Stimulated activated CD8-positive, alpha-beta memory T cell treated with anti-CD3 and anti-CD28 coated beads, Interleukin-15, amount 100 ng/mL, for 4 hours (primary cell): ENCODE measurements at regions not wholly inside any gene's neighbourhood (a gene's known extent, or its start where the extent isn't known, plus 50 kb on each side); places are given as distances from the start of the nearest gene placed in this dataset.
"Not testable (repeated sequence)": the region's sequence is repeated elsewhere in the genome, so short reads cannot be mapped to it uniquely, and the experiment has no call there.

Experiments used
- DNase-seq, 2 donors: peaks; one replicate each; pipeline ENCODE4 v3.0.0-alpha.2; 2020; ENCODE audit warnings: low read depth in 2 of 2

GRCh38 chr22:47919001-47919441 is 1156.6 kb downstream of the TBC1D22A start:
- DNase-seq = no peak

- peak in 1 of 2 donors; percentile 4 for DNase-seq
Observed at GRCh38 chr22:47918276-47918921, 1155.9 kb downstream of the TBC1D22A start.

GRCh38 chr22:47914481-47915097 is 1152.1 kb downstream of the TBC1D22A start:
- no peak for DNase-seq

GRCh38 chr22:47902646-47903180 is 1140.3 kb downstream of the TBC1D22A start:
- DNase-seq = no peak

- DNase-seq = no peak
Observed at GRCh38 chr22:47901911-47902310, 1139.5 kb downstream of the TBC1D22A start.

- DNase-seq = no peak
Observed at GRCh38 chr22:47899894-47900293, 1137.4 kb downstream of the TBC1D22A start.

- DNase-seq = no peak
Observed at GRCh38 chr22:47898946-47899345, 1136.5 kb downstream of the TBC1D22A start.

GRCh38 chr22:47891609-47892008 is 1129.2 kb downstream of the TBC1D22A start:
- no peak for DNase-seq

GRCh38 chr22:47888817-47889216 is 1126.4 kb downstream of the TBC1D22A start:
- DNase-seq = no peak

- DNase-seq = no peak
Observed at GRCh38 chr22:47884775-47885174, 1122.3 kb downstream of the TBC1D22A start.

- no peak for DNase-seq
Observed at GRCh38 chr22:47884200-47884599, 1121.8 kb downstream of the TBC1D22A start.

- no peak for DNase-seq
Observed at GRCh38 chr22:47883757-47884156, 1121.3 kb downstream of the TBC1D22A start.

GRCh38 chr22:47879346-47879745 is 1116.9 kb downstream of the TBC1D22A start:
- DNase-seq = no peak

- no peak for DNase-seq
Observed at GRCh38 chr22:47878460-47878859, 1116.0 kb downstream of the TBC1D22A start.

GRCh38 chr22:47872761-47873535 is 1110.5 kb downstream of the TBC1D22A start:
- no peak for DNase-seq

- no peak for DNase-seq
Observed at GRCh38 chr22:47865626-47866025, 1103.2 kb downstream of the TBC1D22A start.

- DNase-seq = no peak
Observed at GRCh38 chr22:47862394-47862793, 1099.9 kb downstream of the TBC1D22A start.

GRCh38 chr22:47860907-47861306 is 1098.5 kb downstream of the TBC1D22A start:
- DNase-seq = not testable (repeated sequence)

- DNase-seq = no peak
Observed at GRCh38 chr22:47859881-47860525, 1097.6 kb downstream of the TBC1D22A start.

GRCh38 chr22:47858773-47859306 is 1096.4 kb downstream of the TBC1D22A start:
- no peak for DNase-seq

GRCh38 chr22:47854680-47855079 is 1092.2 kb downstream of the TBC1D22A start:
- DNase-seq = no peak

GRCh38 chr22:47854251-47854650 is 1091.8 kb downstream of the TBC1D22A start:
- DNase-seq = no peak
